HCT116 (cell line): ENCODE measurements at regions not wholly inside any gene's neighbourhood (a gene's known extent, or its start where the extent isn't known, plus 50 kb on each side); places are given as distances from the start of the nearest gene placed in this dataset.

Experiments used
- CBX3 ChIP-seq: IDR thresholded peaks from 2 replicates; pipeline ENCODE4 v1.6.1; 2012; ENCODE audit warnings: low read depth
- POLR2A ChIP-seq: IDR thresholded peaks from 2 replicates; pipeline ENCODE4 v1.7.0; 2011; ENCODE audit warnings: borderline replicate concordance; ENCODE audit not compliant: insufficient read depth, insufficient read length; ENCODE audit errors: extremely low read depth
- RAD21 ChIP-seq: IDR thresholded peaks from 2 replicates; pipeline ENCODE4 v1.6.1; 2012; ENCODE audit warnings: low read depth, mild to moderate bottlenecking
- ZFX ChIP-seq: fragments of 450-650 bp; IDR thresholded peaks from 2 replicates; pipeline ENCODE4 v1.6.1; 2017
- ZNF274 ChIP-seq: fragments of 200-500 bp; sonication (Bioruptor generic); IDR thresholded peaks from 2 replicates; pipeline ENCODE4 v1.6.1; 2014; ENCODE audit warnings: mild to moderate bottlenecking, low read depth, low read length, inconsistent platforms
- TF ChIP-seq, protein P1 (sequence below), 3 experiments: fragments of 200-600 bp in 1 of 3; sonication (generic) in 1 of 3; IDR thresholded peaks in 2 of 3; conservative IDR thresholded peaks in 1 of 3; 2 replicates each; pipeline ENCODE4 v1.5.1; 2012 to 2017; ENCODE audit warnings: low read depth in 2 of 3, low read length in 2 of 3, antibody characterized with exemption in 1 of 3, borderline replicate concordance in 1 of 3, control low read depth in 1 of 3, mild to moderate bottlenecking in 1 of 3, mixed read lengths in 1 of 3, mixed run types in 1 of 3, moderate library complexity in 1 of 3; ENCODE audit not compliant: insufficient read depth in 1 of 3

DNA sequence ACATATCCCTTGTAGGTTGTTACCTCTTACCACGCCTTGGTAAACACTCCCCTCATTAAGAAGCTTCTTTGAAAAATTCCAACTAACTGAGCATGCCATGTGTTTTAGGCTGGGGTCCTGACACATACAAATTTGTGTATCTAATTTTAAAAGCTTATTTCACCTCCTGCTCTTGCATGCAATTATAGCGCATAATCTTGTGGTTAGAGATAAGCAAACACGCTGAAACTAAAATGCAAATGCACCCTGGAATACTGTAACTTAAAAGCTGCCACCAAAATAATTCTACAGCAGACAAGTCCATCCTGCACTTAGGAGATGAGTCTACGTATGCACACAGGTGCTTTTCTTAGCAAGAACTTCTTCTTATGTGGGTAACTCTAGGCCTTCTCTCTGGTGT, 990.2 kb downstream of the TSN start:
- no peak for TF ChIP-seq RAD21
- TF ChIP-seq POLR2A = no peak
- no peak for TF ChIP-seq ZNF274
- TF ChIP-seq ZFX = no peak; the same call in 1 of the 2 replicates
- TF ChIP-seq, protein P1, sequence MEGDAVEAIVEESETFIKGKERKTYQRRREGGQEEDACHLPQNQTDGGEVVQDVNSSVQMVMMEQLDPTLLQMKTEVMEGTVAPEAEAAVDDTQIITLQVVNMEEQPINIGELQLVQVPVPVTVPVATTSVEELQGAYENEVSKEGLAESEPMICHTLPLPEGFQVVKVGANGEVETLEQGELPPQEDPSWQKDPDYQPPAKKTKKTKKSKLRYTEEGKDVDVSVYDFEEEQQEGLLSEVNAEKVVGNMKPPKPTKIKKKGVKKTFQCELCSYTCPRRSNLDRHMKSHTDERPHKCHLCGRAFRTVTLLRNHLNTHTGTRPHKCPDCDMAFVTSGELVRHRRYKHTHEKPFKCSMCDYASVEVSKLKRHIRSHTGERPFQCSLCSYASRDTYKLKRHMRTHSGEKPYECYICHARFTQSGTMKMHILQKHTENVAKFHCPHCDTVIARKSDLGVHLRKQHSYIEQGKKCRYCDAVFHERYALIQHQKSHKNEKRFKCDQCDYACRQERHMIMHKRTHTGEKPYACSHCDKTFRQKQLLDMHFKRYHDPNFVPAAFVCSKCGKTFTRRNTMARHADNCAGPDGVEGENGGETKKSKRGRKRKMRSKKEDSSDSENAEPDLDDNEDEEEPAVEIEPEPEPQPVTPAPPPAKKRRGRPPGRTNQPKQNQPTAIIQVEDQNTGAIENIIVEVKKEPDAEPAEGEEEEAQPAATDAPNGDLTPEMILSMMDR (IDR thresholded peaks at IDR 0.05 in 2 of 3, conservative IDR thresholded peaks at IDR 0.05 in 1 of 3; ENCODE audit: borderline replicate concordance in 1 of 3, insufficient read depth in 1 of 3, low read depth in 2 of 3, low read length in 2 of 3) = no peak
- no peak for TF ChIP-seq CBX3
